ENCODE measurements at regions not wholly inside any gene's neighbourhood (a gene's known extent, or its start where the extent isn't known, plus 50 kb on each side); places are given as distances from the start of the nearest gene placed in this dataset.

DNA sequence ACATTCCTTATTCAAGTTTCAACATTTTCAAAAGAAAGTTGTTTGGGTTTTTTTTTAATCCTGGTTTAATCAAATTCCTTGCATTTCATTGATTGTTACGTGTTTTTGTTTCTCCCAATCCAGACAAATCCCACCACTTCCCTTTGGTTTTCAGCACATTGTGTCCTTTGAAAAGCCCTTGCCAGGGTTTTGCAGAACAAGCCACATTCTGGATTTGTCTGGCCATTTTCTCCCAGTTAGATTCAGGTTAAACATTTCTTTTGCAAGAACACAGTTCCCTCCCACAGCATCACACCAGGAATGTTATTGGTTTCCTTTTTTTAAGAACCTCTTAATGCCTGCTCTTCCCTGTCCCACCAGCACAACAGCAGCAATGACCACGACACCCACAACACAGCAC is 278.0 kb upstream of the SALL1 start:
- Mint-ChIP-seq H3K27ac (no peak overlapping the region), H3K4me3 (ENCODE audit: low read depth) (no peak overlapping the region), H3K9me3 (ENCODE audit: low read depth) (no peaks in the 10 kb centered on the region), H3K36me3 (ENCODE audit: insufficient read depth) (no peaks in the 10 kb centered on the region), H3K4me1 (ENCODE audit: low read depth) (peaks cover 7% of the 10 kb centered on the region), H3K27me3 (peaks cover 15% of the 10 kb centered on the region)
- DNase-seq (ENCODE audit: low spot score, unreplicated experiment), result no peak
- TF ChIP-seq, protein P1, sequence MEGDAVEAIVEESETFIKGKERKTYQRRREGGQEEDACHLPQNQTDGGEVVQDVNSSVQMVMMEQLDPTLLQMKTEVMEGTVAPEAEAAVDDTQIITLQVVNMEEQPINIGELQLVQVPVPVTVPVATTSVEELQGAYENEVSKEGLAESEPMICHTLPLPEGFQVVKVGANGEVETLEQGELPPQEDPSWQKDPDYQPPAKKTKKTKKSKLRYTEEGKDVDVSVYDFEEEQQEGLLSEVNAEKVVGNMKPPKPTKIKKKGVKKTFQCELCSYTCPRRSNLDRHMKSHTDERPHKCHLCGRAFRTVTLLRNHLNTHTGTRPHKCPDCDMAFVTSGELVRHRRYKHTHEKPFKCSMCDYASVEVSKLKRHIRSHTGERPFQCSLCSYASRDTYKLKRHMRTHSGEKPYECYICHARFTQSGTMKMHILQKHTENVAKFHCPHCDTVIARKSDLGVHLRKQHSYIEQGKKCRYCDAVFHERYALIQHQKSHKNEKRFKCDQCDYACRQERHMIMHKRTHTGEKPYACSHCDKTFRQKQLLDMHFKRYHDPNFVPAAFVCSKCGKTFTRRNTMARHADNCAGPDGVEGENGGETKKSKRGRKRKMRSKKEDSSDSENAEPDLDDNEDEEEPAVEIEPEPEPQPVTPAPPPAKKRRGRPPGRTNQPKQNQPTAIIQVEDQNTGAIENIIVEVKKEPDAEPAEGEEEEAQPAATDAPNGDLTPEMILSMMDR (IDR thresholded peaks at IDR 0.05; ENCODE audit: unreplicated experiment), result no peak

DNA sequence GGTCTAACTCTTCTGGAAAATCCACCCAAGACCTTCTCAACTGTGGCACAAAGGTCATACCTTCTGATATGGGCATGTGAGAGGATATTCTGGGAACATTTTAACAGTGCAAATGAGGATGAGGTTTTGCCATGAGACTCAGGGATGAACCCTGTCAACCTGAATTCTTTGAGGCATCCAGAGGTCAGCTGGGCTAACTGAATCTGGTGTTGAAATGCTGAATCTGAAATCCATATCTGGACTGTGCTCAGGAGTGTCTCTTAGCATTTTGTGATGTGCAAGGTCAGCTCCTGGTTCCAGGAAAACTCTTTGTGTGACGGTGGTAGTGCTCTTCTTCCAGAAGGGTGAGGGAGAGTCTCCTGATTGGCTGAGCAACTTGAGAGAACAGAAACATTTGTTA is 276.0 kb upstream of the SALL1 start:
- Mint-ChIP-seq H3K27me3 (peaks cover 20% of the 10 kb centered on the region), H3K9me3 (ENCODE audit: low read depth) (no peaks in the 10 kb centered on the region), H3K27ac (no peak overlapping the region), H3K4me3 (ENCODE audit: low read depth) (no peak overlapping the region), H3K36me3 (ENCODE audit: insufficient read depth) (no peaks in the 10 kb centered on the region), H3K4me1 (ENCODE audit: low read depth) (peaks cover 7% of the 10 kb centered on the region)
- TF ChIP-seq, protein P1 (IDR thresholded peaks at IDR 0.05; ENCODE audit: unreplicated experiment), result no peak
- DNase-seq (ENCODE audit: low spot score, unreplicated experiment), result no peak

DNA sequence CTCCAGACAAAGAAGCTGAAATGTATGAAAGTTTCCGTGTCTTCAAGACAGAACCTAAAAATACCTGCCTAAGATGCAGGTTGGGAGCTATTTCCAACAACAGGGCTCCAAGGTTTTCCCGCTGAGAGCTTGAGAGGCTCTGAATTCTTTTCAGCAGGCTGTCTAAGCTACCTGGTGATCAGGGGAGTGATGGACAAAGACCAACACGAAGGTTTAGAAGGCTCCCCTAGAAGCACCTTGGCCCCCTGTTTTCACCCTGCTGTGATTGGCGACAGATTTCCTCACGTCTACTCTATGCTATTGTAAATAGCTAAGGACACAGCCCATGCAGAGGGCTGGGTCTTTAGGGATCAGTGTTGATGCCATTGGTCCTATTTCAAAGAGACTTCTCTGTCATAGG is 275.2 kb upstream of the SALL1 start:
- no peak for DNase-seq (ENCODE audit: low spot score, unreplicated experiment)
- Mint-ChIP-seq H3K4me1 (ENCODE audit: low read depth) (no peaks in the 10 kb centered on the region), H3K4me3 (ENCODE audit: low read depth) (no peak overlapping the region), H3K27ac (no peak overlapping the region), H3K9me3 (ENCODE audit: low read depth) (no peaks in the 10 kb centered on the region), H3K27me3 (peaks cover 20% of the 10 kb centered on the region), H3K36me3 (ENCODE audit: insufficient read depth) (no peaks in the 10 kb centered on the region)
- TF ChIP-seq, protein P1 (IDR thresholded peaks at IDR 0.05; ENCODE audit: unreplicated experiment), result no peak

DNA sequence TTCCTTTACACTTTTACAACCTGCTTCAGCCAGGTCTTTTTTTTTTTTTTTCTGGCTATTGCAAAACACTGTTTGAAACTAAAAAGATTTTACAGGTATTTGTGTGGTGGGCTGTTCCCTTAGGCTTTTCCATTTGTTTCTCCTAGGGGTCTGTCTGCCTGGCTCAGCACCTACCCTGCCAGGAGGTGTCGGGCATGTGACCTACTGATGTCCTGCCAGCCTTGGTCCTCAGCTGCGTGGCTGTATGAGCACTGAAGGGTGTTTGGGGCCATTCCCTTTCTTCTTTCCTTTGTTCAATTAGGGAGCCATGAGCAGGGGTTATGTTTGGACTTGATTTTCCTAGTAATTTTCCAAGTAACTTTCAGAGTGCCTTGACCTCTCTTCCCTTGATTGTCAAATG is 269.2 kb upstream of the SALL1 start:
- Mint-ChIP-seq H3K27me3 (peaks cover 11% of the 10 kb centered on the region), H3K4me1 (ENCODE audit: low read depth) (peaks cover 2% of the 10 kb centered on the region), H3K9me3 (ENCODE audit: low read depth) (no peaks in the 10 kb centered on the region), H3K27ac (no peak overlapping the region), H3K4me3 (ENCODE audit: low read depth) (no peak overlapping the region), H3K36me3 (ENCODE audit: insufficient read depth) (no peaks in the 10 kb centered on the region)
- no peak for DNase-seq (ENCODE audit: low spot score, unreplicated experiment)
- TF ChIP-seq, protein P1 (IDR thresholded peaks at IDR 0.05; ENCODE audit: unreplicated experiment), result no peak

DNA sequence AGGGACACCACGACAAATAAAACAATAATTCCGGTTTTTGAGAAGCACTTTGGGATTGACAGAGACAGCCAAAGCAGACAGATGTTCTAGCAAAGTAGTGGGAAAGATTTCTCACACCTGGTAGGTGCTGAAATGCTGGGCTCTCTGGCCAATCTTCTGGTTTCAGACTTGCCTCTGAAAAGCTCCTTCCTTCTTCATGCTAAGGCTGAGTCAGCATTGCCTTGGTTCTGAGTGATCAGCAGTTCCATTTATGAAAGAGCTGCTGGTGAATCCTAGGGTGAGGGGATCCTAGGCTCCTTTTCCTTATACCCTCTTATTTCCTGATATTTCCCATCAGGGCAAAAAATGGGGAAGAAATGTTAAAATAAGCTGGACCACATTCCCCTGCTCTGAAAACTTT is 268.7 kb upstream of the SALL1 start:
- H3K27ac Mint-ChIP-seq, result no peak overlapping the region
- peaks cover 2% of the 10 kb centered on the region for H3K4me1 Mint-ChIP-seq (ENCODE audit: low read depth)

More for the DNA sequence above, 268.7 kb upstream of the SALL1 start:
- Mint-ChIP-seq H3K27me3 (peaks cover 11% of the 10 kb centered on the region), H3K36me3 (ENCODE audit: insufficient read depth) (no peaks in the 10 kb centered on the region), H3K9me3 (ENCODE audit: low read depth) (no peaks in the 10 kb centered on the region), H3K4me3 (ENCODE audit: low read depth) (no peak overlapping the region)
- TF ChIP-seq, protein P1 (IDR thresholded peaks at IDR 0.05; ENCODE audit: unreplicated experiment), result no peak
- no peak for DNase-seq (ENCODE audit: low spot score, unreplicated experiment)
